Inflammatory macrophage (primary cell): ENCODE measurements at regions not wholly inside any gene's neighbourhood (a gene's known extent, or its start where the extent isn't known, plus 50 kb on each side); places are given as distances from the start of the nearest gene placed in this dataset.

ENCODE experiments used
- DNase-seq, 2 donors: peaks; one replicate each; pipeline ENCODE4 v3.0.0-alpha.2; 2020 to 2022

- DNase-seq, result no peak
Measured at GRCh38 chr4:63795301-63795700, 613.9 kb downstream of the TECRL start.

- DNase-seq, result no peak
Measured at GRCh38 chr4:63790377-63790776, 618.9 kb downstream of the TECRL start.

GRCh38 chr4:63788271-63788670 is 621.0 kb downstream of the TECRL start:
- no peak for DNase-seq

- no peak for DNase-seq
Measured at GRCh38 chr4:63787326-63787725, 621.9 kb downstream of the TECRL start.

- DNase-seq, result no peak
Measured at GRCh38 chr4:63786171-63786570, 623.1 kb downstream of the TECRL start.

- DNase-seq, result no peak
Measured at GRCh38 chr4:63784822-63785221, 624.4 kb downstream of the TECRL start.

- no peak for DNase-seq
Measured at GRCh38 chr4:63777601-63778000, 631.6 kb downstream of the TECRL start.

- DNase-seq, result no peak
Measured at GRCh38 chr4:63764400-63764799, 644.9 kb downstream of the TECRL start.

- DNase-seq, result no peak
Measured at GRCh38 chr4:63757929-63758328, 651.3 kb downstream of the TECRL start.

GRCh38 chr4:63742882-63743281 is 666.4 kb downstream of the TECRL start:
- DNase-seq, result no peak

- DNase-seq, result no peak
Measured at GRCh38 chr4:63729519-63729918, 679.7 kb downstream of the TECRL start.

GRCh38 chr4:63728480-63729177 is 680.6 kb downstream of the TECRL start:
- DNase-seq, result no peak

GRCh38 chr4:63717384-63717783 is 691.9 kb downstream of the TECRL start:
- DNase-seq, result no peak

GRCh38 chr4:63708661-63709060 is 700.6 kb downstream of the TECRL start:
- DNase-seq, result no peak

- DNase-seq, result no peak
Measured at GRCh38 chr4:63700569-63700968, 708.7 kb downstream of the TECRL start.

- no peak for DNase-seq
Measured at GRCh38 chr4:63693321-63693720, 715.9 kb downstream of the TECRL start.

- DNase-seq, result no peak
Measured at GRCh38 chr4:63678358-63678931, 730.8 kb downstream of the TECRL start.

- DNase-seq, result no peak
Measured at GRCh38 chr4:63670735-63671134, 738.5 kb downstream of the TECRL start.

GRCh38 chr4:63663870-63664269 is 745.4 kb downstream of the TECRL start:
- DNase-seq, result no peak

- no peak for DNase-seq
Measured at GRCh38 chr4:63644396-63644795, 764.9 kb downstream of the TECRL start.

GRCh38 chr4:63637270-63637669 is 772.0 kb downstream of the TECRL start:
- no peak for DNase-seq

- DNase-seq, result no peak
Measured at GRCh38 chr4:63632858-63633257, 776.4 kb downstream of the TECRL start.

- no peak for DNase-seq
Measured at GRCh38 chr4:63620271-63620670, 789.0 kb downstream of the TECRL start.

- DNase-seq, result no peak
Measured at GRCh38 chr4:63619771-63620170, 789.5 kb downstream of the TECRL start.
